HEK293 (cell line): ENCODE measurements at regions not wholly inside any gene's neighbourhood (a gene's known extent, or its start where the extent isn't known, plus 50 kb on each side); places are given as distances from the start of the nearest gene placed in this dataset.

Experiments
- CTCF ChIA-PET: fragments of 350-600 bp; formaldehyde crosslinking; extraction: SDS; loops from one replicate; lab custom pipeline; 2021; ENCODE audit warnings: antibody characterized with exemption; lab: Yijun Ruan, JAX
- POLR2A ChIA-PET: fragments of 300-600 bp; formaldehyde crosslinking; extraction: SDS; loops from one replicate; lab custom pipeline; 2020; ENCODE audit warnings: antibody characterized with exemption, inconsistent platforms; lab: Yijun Ruan, JAX
- H3K27ac ChIP-seq: fragments of 200-500 bp; sonication (Bioruptor generic); 2 replicates; pipeline ENCODE4 v1.5.1; 2014; ENCODE audit warnings: low read depth, low read length, control low read depth, inconsistent platforms; ENCODE audit errors: extremely low read depth
- H3K36me3 ChIP-seq, 2 experiments: fragments of 200-500 bp in 1 of 2; sonication (Bioruptor generic) in 1 of 2; 1 replicate in 1 of 2; 2 replicates in 1 of 2; pipeline ENCODE4 v1.5.1; 2014 to 2017; ENCODE audit warnings: inconsistent platforms in 2 of 2, low read length in 2 of 2; ENCODE audit not compliant: control insufficient read depth in 2 of 2, insufficient read depth in 1 of 2
- H3K4me1 ChIP-seq: fragments of 200-500 bp; sonication (Bioruptor generic); 2 replicates; pipeline ENCODE4 v1.5.1; 2014; ENCODE audit warnings: mild to moderate bottlenecking, low read length, inconsistent platforms; ENCODE audit not compliant: control insufficient read depth, insufficient read depth
- H3K4me3 ChIP-seq: 2 replicates; pipeline ENCODE4 v1.5.1; 2011; ENCODE audit warnings: low read depth, mild to moderate bottlenecking, control low read depth, low read length, moderate library complexity
- H3K9me3 ChIP-seq: fragments of 200-500 bp; sonication (Bioruptor generic); 2 replicates; pipeline ENCODE4 v1.5.1; 2014; ENCODE audit warnings: low read depth, low read length, inconsistent platforms; ENCODE audit not compliant: control insufficient read depth, insufficient read depth
- RBAK ChIP-seq: fragments of 450-650 bp; formaldehyde crosslinking; IDR thresholded peaks from 2 replicates; pipeline ENCODE4 v1.5.1; 2016; ENCODE audit warnings: missing biosample characterization, missing genetic modification characterization
- SCRT2 ChIP-seq: fragments of 450-650 bp; formaldehyde crosslinking; IDR thresholded peaks from 2 replicates; pipeline ENCODE4 v1.5.1; 2016; ENCODE audit warnings: missing biosample characterization, missing genetic modification characterization
- SETDB1 ChIP-seq: IDR thresholded peaks from one replicate; pipeline ENCODE4 v1.6.1; 2017; ENCODE audit warnings: mild to moderate bottlenecking, low read length, moderate library complexity, mixed read lengths; ENCODE audit not compliant: insufficient read length
- TSHZ1 ChIP-seq: fragments of 450-650 bp; formaldehyde crosslinking; IDR thresholded peaks from 2 replicates; pipeline ENCODE4 v1.5.1; 2016; ENCODE audit warnings: missing biosample characterization, missing genetic modification characterization, borderline replicate concordance
- WT1 ChIP-seq: fragments of 450-650 bp; formaldehyde crosslinking; IDR thresholded peaks from 2 replicates; pipeline ENCODE4 v1.5.1; 2016; ENCODE audit warnings: missing biosample characterization, missing genetic modification characterization
- YY1 ChIP-seq: fragments of 450-650 bp; formaldehyde crosslinking; IDR thresholded peaks from 2 replicates; pipeline ENCODE4 v1.5.1; 2018; ENCODE audit warnings: missing biosample characterization, missing genetic modification characterization
- YY2 ChIP-seq: fragments of 450-650 bp; formaldehyde crosslinking; IDR thresholded peaks from 2 replicates; pipeline ENCODE4 v1.5.1; 2016; ENCODE audit warnings: missing biosample characterization, missing genetic modification characterization
- ZBTB10 ChIP-seq: fragments of 450-650 bp; formaldehyde crosslinking; IDR thresholded peaks from 2 replicates; pipeline ENCODE4 v1.5.1; 2016; ENCODE audit warnings: missing biosample characterization, missing genetic modification characterization
- ZBTB44 ChIP-seq: fragments of 450-650 bp; IDR thresholded peaks from 2 replicates; pipeline ENCODE4 v1.5.1; 2018; ENCODE audit warnings: missing biosample characterization, mild to moderate bottlenecking, missing genetic modification characterization
- ZIC2 ChIP-seq: fragments of 450-650 bp; formaldehyde crosslinking; IDR thresholded peaks from 2 replicates; pipeline ENCODE4 v1.5.1; 2016; ENCODE audit warnings: missing biosample characterization, missing genetic modification characterization
- ZNF157 ChIP-seq: fragments of 450-650 bp; formaldehyde crosslinking; IDR thresholded peaks from 2 replicates; pipeline ENCODE4 v1.5.1; 2016; ENCODE audit warnings: missing biosample characterization, missing genetic modification characterization
- ZNF175 ChIP-seq: fragments of 450-650 bp; formaldehyde crosslinking; IDR thresholded peaks from 2 replicates; pipeline ENCODE4 v1.5.1; 2016; ENCODE audit warnings: missing biosample characterization, missing genetic modification characterization
- ZNF24 ChIP-seq: fragments of 450-650 bp; formaldehyde crosslinking; IDR thresholded peaks from 2 replicates; pipeline ENCODE4 v1.5.1; 2016; ENCODE audit warnings: missing biosample characterization, missing genetic modification characterization
- ZNF248 ChIP-seq: fragments of 450-650 bp; formaldehyde crosslinking; IDR thresholded peaks from 2 replicates; pipeline ENCODE4 v1.5.1; 2017; ENCODE audit warnings: missing biosample characterization, missing genetic modification characterization
- ZNF518A ChIP-seq: fragments of 450-650 bp; formaldehyde crosslinking; conservative IDR thresholded peaks from 2 replicates; pipeline ENCODE4 v1.5.1; 2016; ENCODE audit warnings: low read depth, missing biosample characterization, missing genetic modification characterization
- ZNF521 ChIP-seq: fragments of 450-650 bp; formaldehyde crosslinking; IDR thresholded peaks from 2 replicates; pipeline ENCODE4 v1.5.1; 2017; ENCODE audit warnings: missing biosample characterization, mild to moderate bottlenecking, missing genetic modification characterization
- ZNF624 ChIP-seq: fragments of 450-650 bp; formaldehyde crosslinking; IDR thresholded peaks from 2 replicates; pipeline ENCODE4 v1.5.1; 2017; ENCODE audit warnings: missing biosample characterization, missing genetic modification characterization
- ZNF626 ChIP-seq: fragments of 450-650 bp; sonication (Bioruptor Pico); formaldehyde crosslinking; IDR thresholded peaks from 2 replicates; pipeline ENCODE4 v1.5.1; 2018; ENCODE audit warnings: missing biosample characterization, missing genetic modification characterization, inconsistent platforms

- TF ChIP-seq ZNF518A = no peak
- no peak for TF ChIP-seq ZNF157
- no peak for TF ChIP-seq ZNF24 (tag by site-specific recombination)
- TF ChIP-seq ZBTB44 (tag by site-specific recombination) = no peak
- no peak for TF ChIP-seq ZNF624
- no peak for TF ChIP-seq ZNF248 (tag by site-specific recombination)
- TF ChIP-seq SCRT2 = no peak
- no peak for TF ChIP-seq ZNF175 (tag by site-specific recombination)
- no peak for TF ChIP-seq ZIC2 (tag by site-specific recombination)
Observed at GRCh38 chr5:27594141-27594540, 555.8 kb upstream of the CDH9 start (continued).

- TF ChIP-seq YY2 (no peak), YY1 (tag by site-specific recombination) (no peak), ZNF521 (no peak), TSHZ1 (tag by site-specific recombination) (no peak), SETDB1 (no peak)
- TF ChIP-seq, all 188 proteins: peak for 0
- no peak overlapping the region for H3K27ac ChIP-seq
- CTCF ChIA-PET = interaction anchor here (0.6 kb wide), 2 partner anchors 112 to 176 kb away, joined by 3 to 4 read pairs; no protein-coding TSS in a partner anchor
Observed at GRCh38 chr5:27592231-27592630, 553.8 kb upstream of the CDH9 start.

GRCh38 chr5:27590503-27590902, 552.1 kb upstream of the CDH9 start:
- CTCF ChIA-PET = no interaction called here
- POLR2A ChIA-PET = no interaction called here
- no peak overlapping the region for H3K4me3 ChIP-seq
- no peaks in the 10 kb centered on the region for H3K36me3 ChIP-seq
- H3K27ac ChIP-seq = no peak overlapping the region
- H3K9me3 ChIP-seq = no peaks in the 10 kb centered on the region
- H3K4me1 ChIP-seq = no peaks in the 10 kb centered on the region
- TF ChIP-seq ZBTB10 (tag by site-specific recombination) = no peak
- no peak for TF ChIP-seq RBAK
- no peak for TF ChIP-seq WT1 (tag by site-specific recombination)
- TF ChIP-seq ZNF626 (tag by site-specific recombination) = no peak

More at GRCh38 chr5:27592231-27592630, 553.8 kb upstream of the CDH9 start:
- no peak overlapping the region for H3K4me3 ChIP-seq
- H3K4me1 ChIP-seq = no peaks in the 10 kb centered on the region
- H3K36me3 ChIP-seq = no peaks in the 10 kb centered on the region
- H3K9me3 ChIP-seq = no peaks in the 10 kb centered on the region
- POLR2A ChIA-PET = no interaction called here
